Neuronal stem cell (in vitro differentiated cells): ENCODE measurements at regions not wholly inside any gene's neighbourhood (a gene's known extent, or its start where the extent isn't known, plus 50 kb on each side); places are given as distances from the start of the nearest gene placed in this dataset.
"Not testable (repeated sequence)": the region's sequence is repeated elsewhere in the genome, so short reads cannot be mapped to it uniquely, and the experiment has no call there.

ENCODE experiments used
- DNase-seq: peaks from one replicate; pipeline ENCODE4 v3.0.0-alpha.2; 2013; ENCODE audit warnings: low spot score
- H2AFZ ChIP-seq: one replicate; pipeline ENCODE4 v1.6.1; 2013; ENCODE audit warnings: mild to moderate bottlenecking, low read length, inconsistent platforms
- H2AK5ac ChIP-seq: 2 replicates; pipeline ENCODE4 v1.6.1; 2013; ENCODE audit warnings: low read depth, mild to moderate bottlenecking, inconsistent platforms, low read length, moderate library complexity, mixed read lengths
- H2BK120ac ChIP-seq: 2 replicates; pipeline ENCODE4 v1.6.1; 2013; ENCODE audit warnings: low read depth, mild to moderate bottlenecking, inconsistent platforms, low read length, moderate library complexity, mixed read lengths
- H2BK12ac ChIP-seq: one replicate; pipeline ENCODE4 v1.6.1; 2013; ENCODE audit warnings: low read length, inconsistent platforms
- H2BK15ac ChIP-seq: 2 replicates; pipeline ENCODE4 v1.6.1; 2013; ENCODE audit warnings: mild to moderate bottlenecking, low read length, inconsistent platforms, mixed read lengths
- H2BK5ac ChIP-seq: one replicate; pipeline ENCODE4 v1.6.1; 2013; ENCODE audit warnings: inconsistent platforms, mild to moderate bottlenecking, low read length, moderate library complexity
- H3K14ac ChIP-seq: one replicate; pipeline ENCODE4 v1.6.1; 2013; ENCODE audit warnings: low read length, inconsistent platforms
- H3K18ac ChIP-seq: 2 replicates; pipeline ENCODE4 v1.6.1; 2013; ENCODE audit warnings: low read length, inconsistent platforms
- H3K23ac ChIP-seq: 2 replicates; pipeline ENCODE4 v1.6.1; 2013; ENCODE audit warnings: low read depth, mild to moderate bottlenecking, mixed read lengths, low read length, inconsistent platforms; ENCODE audit not compliant: poor library complexity
- H3K27ac ChIP-seq: replicated peaks from 3 replicates; pipeline ENCODE4 v1.5.1; 2013; ENCODE audit warnings: low read length, inconsistent platforms
- H3K27me3 ChIP-seq, 3 experiments: 2 replicates each; pipeline ENCODE4 v1.6.1; 2013; ENCODE audit warnings: low read length in 3 of 3, mild to moderate bottlenecking in 2 of 3, inconsistent platforms in 1 of 3, low read depth in 1 of 3, mixed read lengths in 1 of 3, moderate library complexity in 1 of 3; ENCODE audit not compliant: control insufficient read depth in 3 of 3, insufficient read depth in 3 of 3
- H3K36me3 ChIP-seq, 2 donors: replicated peaks in 1 of 2; 2 replicates each; pipeline ENCODE4 v1.6.1; 2013; ENCODE audit warnings: low read length in 2 of 2; ENCODE audit not compliant: control insufficient read depth in 2 of 2, insufficient read depth in 2 of 2
- H3K4ac ChIP-seq: 2 replicates; pipeline ENCODE4 v1.6.1; 2013; ENCODE audit warnings: inconsistent platforms, mild to moderate bottlenecking, low read length, moderate library complexity
- H3K4me1 ChIP-seq, 2 donors: 1 replicate in 1 of 2; 2 replicates in 1 of 2; pipeline ENCODE4 v1.6.1; 2013; ENCODE audit warnings: low read length in 2 of 2, low read depth in 1 of 2; ENCODE audit not compliant: control insufficient read depth in 2 of 2, insufficient read depth in 1 of 2
- H3K4me2 ChIP-seq: one replicate; pipeline ENCODE4 v1.6.1; 2013; ENCODE audit warnings: mild to moderate bottlenecking, low read length, inconsistent platforms; ENCODE audit not compliant: insufficient read depth, poor library complexity, severe bottlenecking
- H3K4me3 ChIP-seq, 2 donors: 2 replicates each; pipeline ENCODE4 v1.5.1; 2013; ENCODE audit warnings: low read length in 2 of 2, mild to moderate bottlenecking in 2 of 2, inconsistent platforms in 1 of 2, moderate library complexity in 1 of 2
- H3K79me1 ChIP-seq: one replicate; pipeline ENCODE4 v1.6.1; 2013; ENCODE audit warnings: low read depth, mild to moderate bottlenecking, inconsistent platforms, low read length, moderate library complexity
- H3K9ac ChIP-seq: one replicate; pipeline ENCODE4 v1.6.1; 2013; ENCODE audit warnings: mild to moderate bottlenecking, low read depth, low read length, inconsistent platforms; ENCODE audit not compliant: poor library complexity
- H3K9me3 ChIP-seq, 2 donors: replicated peaks in 1 of 2; 2 replicates each; pipeline versions ENCODE3 to v1.6.1; 2013; ENCODE audit warnings: low read length in 2 of 2, mild to moderate bottlenecking in 2 of 2, inconsistent platforms in 1 of 2, low read depth in 1 of 2, mixed read lengths in 1 of 2, moderate library complexity in 1 of 2; ENCODE audit not compliant: control insufficient read depth in 2 of 2, insufficient read depth in 1 of 2
- H4K8ac ChIP-seq: one replicate; pipeline ENCODE4 v1.6.1; 2013; ENCODE audit warnings: low read depth, mild to moderate bottlenecking, inconsistent platforms, low read length, moderate library complexity
- H4K91ac ChIP-seq: one replicate; pipeline ENCODE4 v1.6.1; 2013; ENCODE audit warnings: low read length, low read depth, mild to moderate bottlenecking, inconsistent platforms; ENCODE audit not compliant: poor library complexity
- WGBS, 2 donors: extraction: QIAGEN DNeasy Blood & Tissue Kit; methylation state at CpG; one replicate each; pipeline ENCODE4 v1.1.7; 2013; ENCODE audit warnings: missing lambda C conversion rate in 2 of 2, mixed read lengths in 1 of 2; ENCODE audit not compliant: insufficient read length in 2 of 2, insufficient replicate concordance in 1 of 2; ENCODE audit errors: extremely low coverage in 2 of 2; 5-methylcytosine and 5-hydroxymethylcytosine counted together

GRCh38 chr14:85187521-85187920 is 342.4 kb upstream of the FLRT2 start:
- no peak overlapping the region for H4K91ac ChIP-seq
- H2BK15ac ChIP-seq: no peak overlapping the region
- H3K4ac ChIP-seq: no peak overlapping the region
- no peaks in the 10 kb centered on the region for H3K36me3 ChIP-seq
- H3K79me1 ChIP-seq: no peaks in the 10 kb centered on the region
- no peak overlapping the region for H3K23ac ChIP-seq
- no peak overlapping the region for H3K4me3 ChIP-seq
- H3K9ac ChIP-seq: no peak overlapping the region
- H2BK120ac ChIP-seq: no peak overlapping the region
- peaks cover 0 to 1% of the 10 kb centered on the region in 2 donors for H3K9me3 ChIP-seq
- H3K4me2 ChIP-seq: no peak overlapping the region
- no peak overlapping the region for H3K18ac ChIP-seq
- no peak overlapping the region for H2AK5ac ChIP-seq
- no CpG with 5 or more reads among the region's 1 CpG for WGBS, 2 donors
- no peak overlapping the region for H2AFZ ChIP-seq
- H4K8ac ChIP-seq: no peak overlapping the region
- no peaks in the 10 kb centered on the region for H3K4me1 ChIP-seq
- H3K27ac ChIP-seq: no peak overlapping the region
- no peak overlapping the region for H3K14ac ChIP-seq
- no peaks in the 10 kb centered on the region for H3K27me3 ChIP-seq
- no peak overlapping the region for H2BK5ac ChIP-seq
- H2BK12ac ChIP-seq: no peak overlapping the region
- DNase-seq: no peak

GRCh38 chr14:85188836-85189235 is 341.1 kb upstream of the FLRT2 start:
- no peak overlapping the region for H2BK5ac ChIP-seq
- no CpG with 5 or more reads among the region's 1 CpG for WGBS, 2 donors
- DNase-seq: no peak
- no peaks in the 10 kb centered on the region for H3K27me3 ChIP-seq
- no peak overlapping the region for H2BK15ac ChIP-seq
- H3K9ac ChIP-seq: no peak overlapping the region
- no peaks in the 10 kb centered on the region for H3K4me1 ChIP-seq
- H2BK12ac ChIP-seq: no peak overlapping the region
- H3K36me3 ChIP-seq: no peaks in the 10 kb centered on the region
- H3K4me3 ChIP-seq: no peak overlapping the region
- peaks cover 0 to 1% of the 10 kb centered on the region in 2 donors for H3K9me3 ChIP-seq
- H2AK5ac ChIP-seq: no peak overlapping the region
- H3K18ac ChIP-seq: no peak overlapping the region
- H3K14ac ChIP-seq: no peak overlapping the region
- no peak overlapping the region for H2AFZ ChIP-seq
- no peak overlapping the region for H4K91ac ChIP-seq
- no peak overlapping the region for H4K8ac ChIP-seq
- H3K27ac ChIP-seq: no peak overlapping the region
- H3K79me1 ChIP-seq: no peaks in the 10 kb centered on the region
- no peak overlapping the region for H3K4ac ChIP-seq
- no peak overlapping the region for H3K4me2 ChIP-seq
- H3K23ac ChIP-seq: no peak overlapping the region
- no peak overlapping the region for H2BK120ac ChIP-seq

GRCh38 chr14:85189253-85189652 is 340.7 kb upstream of the FLRT2 start:
- not testable (repeated sequence) for H2BK15ac ChIP-seq, H4K8ac ChIP-seq, H3K27ac ChIP-seq, H3K4me3 ChIP-seq, H3K4me2 ChIP-seq, DNase-seq, H3K79me1 ChIP-seq, H4K91ac ChIP-seq, H3K4me1 ChIP-seq, H3K9ac ChIP-seq, H3K18ac ChIP-seq, H2BK12ac ChIP-seq, H2BK120ac ChIP-seq, H3K23ac ChIP-seq, H2BK5ac ChIP-seq, H3K27me3 ChIP-seq, H3K9me3 ChIP-seq, H3K4ac ChIP-seq, H2AFZ ChIP-seq, H3K36me3 ChIP-seq, H2AK5ac ChIP-seq, H3K14ac ChIP-seq
- WGBS, 2 donors: no CpG with 5 or more reads among the region's 6 CpGs

GRCh38 chr14:85190251-85190650 is 339.7 kb upstream of the FLRT2 start:
- H3K4me1 ChIP-seq: no peaks in the 10 kb centered on the region
- H4K8ac ChIP-seq: no peak overlapping the region
- H3K18ac ChIP-seq: no peak overlapping the region
- peaks cover 0 to 1% of the 10 kb centered on the region in 2 donors for H3K9me3 ChIP-seq
- no peaks in the 10 kb centered on the region for H3K27me3 ChIP-seq
- no peaks in the 10 kb centered on the region for H3K79me1 ChIP-seq
- H2AFZ ChIP-seq: no peak overlapping the region
- no peak overlapping the region for H3K14ac ChIP-seq
- no peak overlapping the region for H3K4me3 ChIP-seq
- H2BK5ac ChIP-seq: no peak overlapping the region
- H2BK120ac ChIP-seq: no peak overlapping the region
- no peak overlapping the region for H3K4me2 ChIP-seq
- no peak overlapping the region for H3K23ac ChIP-seq
- no peak overlapping the region for H2AK5ac ChIP-seq
- H2BK15ac ChIP-seq: no peak overlapping the region
- H3K36me3 ChIP-seq: no peaks in the 10 kb centered on the region
- no peak overlapping the region for H3K27ac ChIP-seq
- no peak overlapping the region for H3K4ac ChIP-seq
- no peak overlapping the region for H3K9ac ChIP-seq
- no peak overlapping the region for H4K91ac ChIP-seq
- no peak overlapping the region for H2BK12ac ChIP-seq
- DNase-seq: no peak
- WGBS, 2 donors: no CpG with 5 or more reads among the region's 5 CpGs
